Endothelial cell of umbilical vein (primary cell): ENCODE measurements at regions not wholly inside any gene's neighbourhood (a gene's known extent, or its start where the extent isn't known, plus 50 kb on each side); places are given as distances from the start of the nearest gene placed in this dataset.

Experiments
- BruUV-seq: library from RNA; stranded (reverse); fragments of 400-500 nt; replicated peaks from 2 replicates; lab custom pipeline; 2021; lab: Mats Ljungman, UMichigan
- CTCF ChIA-PET: fragments of 300-600, 350-600 bp; sonication (Branson Sonifier 250); formaldehyde crosslinking; loops from one replicate; lab custom pipeline; 2021; ENCODE audit warnings: antibody characterized with exemption, inconsistent platforms; lab: Charles Lee
- POLR2A ChIA-PET: fragments of 300-600, 350-600 bp; sonication (Branson Sonifier 250); formaldehyde crosslinking; loops from one replicate; lab custom pipeline; 2021; ENCODE audit warnings: antibody characterized with exemption, inconsistent platforms; lab: Charles Lee
- DNase-seq: peaks from one replicate; pipeline ENCODE4 v3.0.0-alpha.2; 2011; ENCODE audit warnings: low read depth, low spot score
- FAIRE-seq: peaks from 2 replicates; lab custom pipeline; 2011; peaks lifted over from hg19 to GRCh38; lab: Jason Lieb, UNC
- H2AFZ ChIP-seq: 2 replicates; pipeline ENCODE4 v1.6.0; 2012; ENCODE audit warnings: low read depth, low read length, control low read depth, inconsistent platforms
- H3K27ac ChIP-seq: 2 replicates; pipeline ENCODE4 v1.5.1; 2011; ENCODE audit warnings: low read depth, mild to moderate bottlenecking, control low read depth, low read length, moderate library complexity; ENCODE audit not compliant: insufficient read depth
- H3K27me3 ChIP-seq, 2 experiments: 2 replicates each; pipeline versions ENCODE4 v1.6.0 to v1.6.1; 2011; ENCODE audit warnings: low read length in 2 of 2, mixed read lengths in 1 of 2; ENCODE audit not compliant: control insufficient read depth in 2 of 2, insufficient read depth in 2 of 2
- H3K36me3 ChIP-seq, 2 experiments: 2 replicates in 1 of 2; 3 replicates in 1 of 2; pipeline ENCODE4 v1.5.1; 2011; ENCODE audit warnings: low read length in 2 of 2, mild to moderate bottlenecking in 1 of 2, moderate library complexity in 1 of 2; ENCODE audit not compliant: control insufficient read depth in 2 of 2, insufficient read depth in 2 of 2; ENCODE audit errors: extremely low read depth in 1 of 2
- H3K4me1 ChIP-seq: 3 replicates; pipeline ENCODE4 v1.5.1; 2011; ENCODE audit warnings: mild to moderate bottlenecking, low read length; ENCODE audit not compliant: control insufficient read depth, insufficient read depth; ENCODE audit errors: extremely low read depth
- H3K4me2 ChIP-seq: 2 replicates; pipeline ENCODE4 v1.6.1; 2011; ENCODE audit warnings: low read length, control low read depth, mixed read lengths; ENCODE audit not compliant: insufficient read depth
- H3K4me3 ChIP-seq, 3 experiments: fragments of 200-600 bp in 1 of 3; sonication (generic), shearing (Covaris generic) in 1 of 3; replicated peaks in 1 of 3; 2 replicates each; pipeline ENCODE4 v1.5.1; 2011 to 2016; ENCODE audit warnings: control low read depth in 3 of 3, low read length in 3 of 3, mild to moderate bottlenecking in 2 of 3, inconsistent platforms in 1 of 3, low read depth in 1 of 3, moderate library complexity in 1 of 3; ENCODE audit not compliant: insufficient read depth in 1 of 3
- H3K79me2 ChIP-seq: 2 replicates; pipeline ENCODE4 v1.6.0; 2012; ENCODE audit warnings: low read length, inconsistent platforms; ENCODE audit not compliant: control insufficient read depth, insufficient read depth
- H3K9ac ChIP-seq: replicated peaks from 2 replicates; pipeline ENCODE3; 2011; ENCODE audit warnings: low read length, control low read depth; ENCODE audit not compliant: insufficient read depth; ENCODE audit errors: extremely low read depth
- H3K9me1 ChIP-seq: replicated peaks from 3 replicates; pipeline ENCODE4 v1.6.0; 2011; ENCODE audit warnings: mild to moderate bottlenecking, low read length; ENCODE audit not compliant: control insufficient read depth, insufficient read depth; ENCODE audit errors: extremely low read depth
- H3K9me3 ChIP-seq: replicated peaks from 2 replicates; pipeline ENCODE4 v1.5.1; 2012; ENCODE audit warnings: low read length, inconsistent platforms; ENCODE audit not compliant: control insufficient read depth, insufficient read depth
- H4K20me1 ChIP-seq: replicated peaks from 2 replicates; pipeline ENCODE3; 2011; ENCODE audit warnings: mild to moderate bottlenecking, low read length; ENCODE audit not compliant: control insufficient read depth, insufficient read depth; ENCODE audit errors: extremely low read depth
- EZH2 ChIP-seq: IDR thresholded peaks from 2 replicates; pipeline ENCODE4 v1.6.1; 2012; ENCODE audit warnings: borderline replicate concordance, low read depth, mild to moderate bottlenecking, moderate library complexity, low read length, inconsistent platforms; ENCODE audit not compliant: severe bottlenecking
- FOS ChIP-seq: IDR thresholded peaks from 2 replicates; pipeline ENCODE4 v1.6.1; 2011; ENCODE audit warnings: mild to moderate bottlenecking, low read length, moderate library complexity, borderline replicate concordance; ENCODE audit not compliant: insufficient read depth
- GATA2 ChIP-seq: IDR thresholded peaks from 2 replicates; pipeline ENCODE4 v1.7.0; 2011; ENCODE audit warnings: low read depth, mild to moderate bottlenecking, moderate library complexity, mixed read lengths, low read length; ENCODE audit not compliant: insufficient read length, insufficient read depth
- JUN ChIP-seq: IDR thresholded peaks from 2 replicates; pipeline ENCODE4 v1.6.1; 2011; ENCODE audit warnings: borderline replicate concordance, low read depth; ENCODE audit not compliant: insufficient read length, insufficient read depth
- MAX ChIP-seq: IDR thresholded peaks from 2 replicates; pipeline ENCODE4 v1.6.1; 2011; ENCODE audit not compliant: insufficient read depth, insufficient read length
- MYC ChIP-seq: IDR thresholded peaks from one replicate; pipeline ENCODE4 v1.6.1; 2011; ENCODE audit warnings: mild to moderate bottlenecking, low read depth, low read length
- POLR2A ChIP-seq: IDR thresholded peaks from 2 replicates; pipeline ENCODE4 v1.6.1; 2012; ENCODE audit warnings: low read depth, mild to moderate bottlenecking, control low read depth, low read length
- POLR2AphosphoS5 ChIP-seq: IDR thresholded peaks from 2 replicates; pipeline ENCODE4 v1.6.1; 2012; ENCODE audit warnings: low read depth, mild to moderate bottlenecking, control low read depth, low read length, moderate library complexity; ENCODE audit not compliant: insufficient read depth
- dilution Hi-C: fragments of 300-500 bp; cut with MboI; formaldehyde crosslinking; loops from one replicate; pipeline ENCODE4 v1.15.0; 2019; ENCODE audit warnings: low sequenced_read_pairs; ENCODE audit not compliant: extremely low pct_ligation_motif_present
- intact Hi-C: fragments of 100-400 bp; cut with micrococcal nuclease; formaldehyde crosslinking; loops from one replicate; pipeline ENCODE4 v1.10.0; 2022
- TF ChIP-seq, protein P1 (sequence below), 2 donors: IDR thresholded peaks; 1 replicate in 1 of 2; 2 replicates in 1 of 2; pipeline ENCODE4 v1.5.1; 2011; ENCODE audit warnings: low read length in 2 of 2, mild to moderate bottlenecking in 2 of 2, moderate library complexity in 2 of 2, control low read depth in 1 of 2, inconsistent platforms in 1 of 2, low read depth in 1 of 2; ENCODE audit not compliant: insufficient read depth in 1 of 2; ENCODE audit errors: extremely low read depth in 1 of 2

- dilution Hi-C loops (no loop called here), intact Hi-C loops (no loop called here)
- ChIA-PET CTCF (no interaction called here), POLR2A (no interaction called here)
- no peaks in the 10 kb centered on the region for H3K36me3 ChIP-seq
- H3K27me3 ChIP-seq, result no peaks in the 10 kb centered on the region
- H3K4me2 ChIP-seq, result no peak overlapping the region
- no peak overlapping the region for H3K27ac ChIP-seq
- H3K9ac ChIP-seq, result no peak overlapping the region
- H3K9me3 ChIP-seq, result no peaks in the 10 kb centered on the region
- H3K9me1 ChIP-seq, result no peaks in the 10 kb centered on the region
- H3K4me1 ChIP-seq, result peaks cover 24% of the 10 kb centered on the region
- no peak overlapping the region for H3K4me3 ChIP-seq
- no peak overlapping the region for H2AFZ ChIP-seq
- no peak for FAIRE-seq
- H4K20me1 ChIP-seq, result no peaks in the 10 kb centered on the region
- TF ChIP-seq MYC (no peak), FOS (no peak), MAX (no peak), POLR2AphosphoS5 (no peak), JUN (no peak), GATA2 (no peak), POLR2A (no peak), EZH2 (no peak)
- TF ChIP-seq, protein P1, sequence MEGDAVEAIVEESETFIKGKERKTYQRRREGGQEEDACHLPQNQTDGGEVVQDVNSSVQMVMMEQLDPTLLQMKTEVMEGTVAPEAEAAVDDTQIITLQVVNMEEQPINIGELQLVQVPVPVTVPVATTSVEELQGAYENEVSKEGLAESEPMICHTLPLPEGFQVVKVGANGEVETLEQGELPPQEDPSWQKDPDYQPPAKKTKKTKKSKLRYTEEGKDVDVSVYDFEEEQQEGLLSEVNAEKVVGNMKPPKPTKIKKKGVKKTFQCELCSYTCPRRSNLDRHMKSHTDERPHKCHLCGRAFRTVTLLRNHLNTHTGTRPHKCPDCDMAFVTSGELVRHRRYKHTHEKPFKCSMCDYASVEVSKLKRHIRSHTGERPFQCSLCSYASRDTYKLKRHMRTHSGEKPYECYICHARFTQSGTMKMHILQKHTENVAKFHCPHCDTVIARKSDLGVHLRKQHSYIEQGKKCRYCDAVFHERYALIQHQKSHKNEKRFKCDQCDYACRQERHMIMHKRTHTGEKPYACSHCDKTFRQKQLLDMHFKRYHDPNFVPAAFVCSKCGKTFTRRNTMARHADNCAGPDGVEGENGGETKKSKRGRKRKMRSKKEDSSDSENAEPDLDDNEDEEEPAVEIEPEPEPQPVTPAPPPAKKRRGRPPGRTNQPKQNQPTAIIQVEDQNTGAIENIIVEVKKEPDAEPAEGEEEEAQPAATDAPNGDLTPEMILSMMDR (IDR thresholded peaks at IDR 0.05; ENCODE audit: extremely low read depth in 1 of 2, insufficient read depth in 1 of 2, low read depth in 1 of 2, low read length in 2 of 2), result no peak
- no TSS peak for BruUV-seq
- H3K79me2 ChIP-seq, result peaks cover 23% of the 10 kb centered on the region
- DNase-seq, result no peak
These were observed 102.8 kb downstream of the NAV1 start for GRCh38 chr1:201641524-201642253.
